Caco-2 (cell line): ENCODE measurements at regions not wholly inside any gene's neighbourhood (a gene's known extent, or its start where the extent isn't known, plus 50 kb on each side); places are given as distances from the start of the nearest gene placed in this dataset.
A peak's percentile ranks its signal among the peaks of the same experiment; 100 is the strongest.
"Not testable (repeated sequence)": the region's sequence is repeated elsewhere in the genome, so short reads cannot be mapped to it uniquely, and the experiment has no call there.

Source experiments
- BruUV-seq: library from RNA; stranded (reverse); fragments of 400-500 nt; replicated peaks from 2 replicates; lab custom pipeline; 2021; lab: Mats Ljungman, UMichigan
- CTCF ChIA-PET: fragments of 300-600 bp; sonication (Branson Sonifier 250); formaldehyde crosslinking; loops from one replicate; lab custom pipeline; 2022; ENCODE audit warnings: antibody characterized with exemption; lab: Charles Lee
- POLR2A ChIA-PET: fragments of 300-600 bp; sonication (Branson Sonifier 250); formaldehyde crosslinking; loops from one replicate; lab custom pipeline; 2022; ENCODE audit warnings: antibody characterized with exemption; lab: Charles Lee
- DNase-seq, 2 experiments: peaks; one replicate each; pipeline versions ENCODE4 v3.0.0 to v3.0.0-alpha.2; 2020 to 2022
- H3K27me3 ChIP-seq: replicated peaks from 2 replicates; pipeline ENCODE4 v1.6.0; 2011; ENCODE audit warnings: low read length; ENCODE audit not compliant: control insufficient read depth, insufficient read depth
- H3K36me3 ChIP-seq: 2 replicates; pipeline ENCODE4 v1.5.1; 2011; ENCODE audit warnings: low read length; ENCODE audit not compliant: control insufficient read depth, insufficient read depth
- H3K4me1 ChIP-seq: fragments of 250-450 bp; sonication (Bioruptor Pico); 2 replicates; pipeline ENCODE4 v1.5.1; 2020; ENCODE audit warnings: mild to moderate bottlenecking
- H3K4me3 ChIP-seq: 2 replicates; pipeline ENCODE4 v1.5.1; 2011; ENCODE audit warnings: low read depth, mild to moderate bottlenecking, control low read depth, low read length
- H3K9me3 ChIP-seq: fragments of 250-450 bp; sonication (Bioruptor Pico); 2 replicates; pipeline ENCODE4 v1.5.1; 2020; ENCODE audit warnings: mild to moderate bottlenecking, moderate library complexity
- H3K27ac Mint-ChIP-seq: one replicate; pipeline ENCODE4 v1.8.0; 2022; ENCODE audit warnings: mixed read lengths; ENCODE audit not compliant: unreplicated experiment
- H3K27me3 Mint-ChIP-seq: one replicate; pipeline ENCODE4 v1.8.0; 2022; ENCODE audit warnings: mixed read lengths; ENCODE audit not compliant: insufficient read depth, unreplicated experiment
- H3K36me3 Mint-ChIP-seq: one replicate; pipeline ENCODE4 v1.8.0; 2022; ENCODE audit warnings: mild to moderate bottlenecking, mixed read lengths; ENCODE audit not compliant: insufficient read depth, unreplicated experiment
- H3K4me1 Mint-ChIP-seq: one replicate; pipeline ENCODE4 v1.8.0; 2022; ENCODE audit warnings: low read depth, mixed read lengths; ENCODE audit not compliant: unreplicated experiment
- H3K4me3 Mint-ChIP-seq: one replicate; pipeline ENCODE4 v1.8.0; 2022; ENCODE audit warnings: mild to moderate bottlenecking, moderate library complexity, mixed read lengths; ENCODE audit not compliant: unreplicated experiment
- H3K9me3 Mint-ChIP-seq: one replicate; pipeline ENCODE4 v1.8.0; 2022; ENCODE audit warnings: mixed read lengths; ENCODE audit not compliant: unreplicated experiment
- CTCF ChIP-seq, 2 experiments: fragments of 200-600 bp in 1 of 2; IDR thresholded peaks; 1 replicate in 1 of 2; 2 replicates in 1 of 2; pipeline versions ENCODE4 v1.5.1 to v1.8.0; 2011 to 2022; ENCODE audit warnings: antibody characterized with exemption in 1 of 2, control low read depth in 1 of 2, inconsistent platforms in 1 of 2, low read depth in 1 of 2, low read length in 1 of 2, mild to moderate bottlenecking in 1 of 2, moderate library complexity in 1 of 2; ENCODE audit not compliant: insufficient read depth in 1 of 2, severe bottlenecking in 1 of 2, unreplicated experiment in 1 of 2
- intact Hi-C: fragments of 100-400 bp; cut with micrococcal nuclease; formaldehyde crosslinking; loops from one replicate; pipeline ENCODE4 v1.10.0; 2022; ENCODE audit not compliant: unreplicated experiment

DNA sequence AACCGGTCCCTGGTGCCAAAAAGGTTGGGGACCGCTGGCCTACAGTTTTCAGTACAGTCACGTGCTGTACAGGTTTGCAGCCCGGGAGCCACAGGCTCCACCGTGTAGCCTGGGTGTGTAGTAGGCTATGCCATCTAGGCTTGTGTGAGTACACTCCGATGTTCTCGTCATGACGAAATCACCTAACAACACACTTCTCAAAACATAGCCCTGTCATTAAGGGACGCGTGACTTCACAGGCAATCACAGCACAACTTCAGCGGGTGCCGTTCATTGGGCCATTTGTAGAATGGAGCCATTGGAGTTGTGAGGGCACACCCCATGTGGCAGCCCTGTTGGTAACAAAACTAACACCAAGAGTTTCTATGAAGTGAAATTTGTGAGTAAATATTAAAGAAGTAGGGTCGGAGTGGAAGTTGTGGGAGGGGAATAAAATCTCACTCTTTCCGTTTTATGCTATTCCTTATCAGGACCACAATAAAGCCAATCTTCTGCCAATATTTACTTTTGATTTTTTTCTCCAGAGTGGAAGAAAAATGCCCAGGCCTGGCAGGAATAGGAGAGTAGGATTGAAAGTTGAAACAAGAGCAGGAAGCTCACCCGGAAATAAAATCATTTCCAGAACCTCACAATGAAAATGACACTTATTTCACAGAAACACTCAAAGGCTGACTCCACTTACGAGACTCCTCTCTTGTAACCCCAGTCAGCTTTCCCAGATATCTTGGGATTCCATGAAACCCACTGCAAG is 63.7 kb upstream of the PTPN1 start:
- intact Hi-C loops: no loop called here
- BruUV-seq: no TSS peak
- H3K4me1 ChIP-seq: peaks cover 45% of the 10 kb centered on the region
- no peaks in the 10 kb centered on the region for H3K9me3 ChIP-seq
- ChIA-PET POLR2A (no interaction called here), CTCF (no interaction called here)
- no peaks in the 10 kb centered on the region for H3K36me3 ChIP-seq
- H3K4me3 ChIP-seq: no peak overlapping the region
- H3K27me3 ChIP-seq: no peaks in the 10 kb centered on the region
- no peak for TF ChIP-seq CTCF (IDR thresholded peaks at IDR 0.05; ENCODE audit: insufficient read depth in 1 of 2, low read depth in 1 of 2, low read length in 1 of 2, severe bottlenecking in 1 of 2, unreplicated experiment in 1 of 2)
- Mint-ChIP-seq H3K27me3 (no peaks in the 10 kb centered on the region), H3K4me1 (peaks cover 56% of the 10 kb centered on the region), H3K9me3 (peaks cover 9% of the 10 kb centered on the region), H3K36me3 (peaks cover 11% of the 10 kb centered on the region), H3K27ac (peak overlapping the region; percentile 10), H3K4me3 (no peak overlapping the region)
- peak in 1 of 2 experiments; percentile 53 for DNase-seq

DNA sequence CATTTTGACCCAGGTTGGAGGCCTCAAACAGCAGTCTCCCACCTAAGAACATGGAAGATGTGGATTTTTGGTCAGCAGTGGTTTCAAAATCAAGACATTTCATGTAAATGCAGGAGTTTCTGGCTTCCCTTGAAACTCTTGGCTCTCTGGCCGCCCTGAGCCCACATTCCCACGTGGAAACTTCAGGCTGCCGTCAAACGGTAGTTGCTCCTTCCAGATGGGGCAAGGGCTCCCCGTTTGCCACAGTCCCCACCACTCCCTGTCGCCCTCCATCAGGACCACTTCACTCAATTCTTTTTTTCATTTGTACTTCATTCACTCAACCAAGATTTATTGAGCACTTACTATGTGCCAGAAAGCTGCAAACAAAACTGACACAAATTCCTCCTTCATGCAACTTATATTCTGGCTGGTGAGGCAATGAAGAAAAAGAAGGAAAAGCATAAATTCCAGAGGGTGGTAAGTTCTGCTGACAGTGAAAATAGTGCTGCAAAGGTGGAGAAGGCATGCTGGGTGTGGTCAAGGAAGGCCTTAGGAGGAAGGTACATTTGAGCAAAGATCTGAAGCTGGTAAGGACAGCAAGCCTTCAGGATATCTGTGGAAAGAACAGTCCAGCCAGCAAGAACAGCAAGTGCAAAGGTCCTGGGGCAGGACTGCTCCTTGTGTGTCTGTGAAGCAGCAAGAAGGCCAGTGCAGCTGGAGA is 62.9 kb upstream of the PTPN1 start:
- Histone ChIP-seq H3K36me3 (no peaks in the 10 kb centered on the region), H3K4me1 (peaks cover 45% of the 10 kb centered on the region), H3K27me3 (no peaks in the 10 kb centered on the region), H3K4me3 (no peak overlapping the region), H3K9me3 (no peaks in the 10 kb centered on the region)
- ChIA-PET POLR2A (no interaction called here), CTCF (no interaction called here)
- no peak overlapping the region for H3K27ac Mint-ChIP-seq
- no TSS peak for BruUV-seq
- peaks cover 9% of the 10 kb centered on the region for H3K9me3 Mint-ChIP-seq
- H3K4me3 Mint-ChIP-seq: no peak overlapping the region
- H3K4me1 Mint-ChIP-seq: peaks cover 59% of the 10 kb centered on the region
- no peaks in the 10 kb centered on the region for H3K27me3 Mint-ChIP-seq
- no peak for TF ChIP-seq CTCF (IDR thresholded peaks at IDR 0.05; ENCODE audit: insufficient read depth in 1 of 2, low read depth in 1 of 2, low read length in 1 of 2, severe bottlenecking in 1 of 2, unreplicated experiment in 1 of 2)
- H3K36me3 Mint-ChIP-seq: peaks cover 11% of the 10 kb centered on the region
- DNase-seq: no peak
- intact Hi-C loops: no loop called here

DNA sequence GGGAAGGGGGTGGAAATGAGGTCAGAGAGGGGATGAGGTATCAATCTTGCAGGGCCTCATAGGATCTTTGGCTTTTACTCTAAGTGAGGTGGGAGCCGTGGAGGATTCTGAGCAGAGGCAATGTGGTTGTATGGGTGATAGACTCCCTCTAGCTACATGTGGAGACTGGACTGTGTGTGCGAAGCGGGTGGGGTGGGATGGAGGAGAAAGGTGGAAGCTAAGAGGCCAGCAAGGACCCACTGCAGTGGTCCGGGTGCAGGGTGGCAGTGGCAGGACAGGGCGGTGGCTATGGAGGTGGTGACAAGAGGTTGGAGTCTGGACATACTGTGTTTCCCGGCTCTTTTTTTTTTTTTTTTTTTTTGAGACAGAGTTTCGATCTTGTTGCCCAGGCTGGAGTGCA is 62.4 kb upstream of the PTPN1 start:
- no peak overlapping the region for H3K4me3 Mint-ChIP-seq
- no peak for TF ChIP-seq CTCF (IDR thresholded peaks at IDR 0.05; ENCODE audit: insufficient read depth in 1 of 2, low read depth in 1 of 2, low read length in 1 of 2, severe bottlenecking in 1 of 2, unreplicated experiment in 1 of 2)
- DNase-seq: no peak
- peaks cover 9% of the 10 kb centered on the region for H3K9me3 Mint-ChIP-seq
- H3K27me3 Mint-ChIP-seq: no peaks in the 10 kb centered on the region
- no peak overlapping the region for H3K27ac Mint-ChIP-seq
- peaks cover 49% of the 10 kb centered on the region for H3K4me1 ChIP-seq
- H3K4me1 Mint-ChIP-seq: peaks cover 59% of the 10 kb centered on the region
- CTCF ChIA-PET: no interaction called here
- POLR2A ChIA-PET: no interaction called here
- H3K27me3 ChIP-seq: no peaks in the 10 kb centered on the region
- BruUV-seq: no TSS peak
- H3K36me3 Mint-ChIP-seq: peaks cover 11% of the 10 kb centered on the region
- no peak overlapping the region for H3K4me3 ChIP-seq
- H3K36me3 ChIP-seq: no peaks in the 10 kb centered on the region
- H3K9me3 ChIP-seq: no peaks in the 10 kb centered on the region
- intact Hi-C loops: no loop called here

- H3K36me3 ChIP-seq, POLR2A ChIA-PET, H3K9me3 ChIP-seq, CTCF ChIA-PET, H3K4me3 Mint-ChIP-seq, H3K27me3 Mint-ChIP-seq, H3K9me3 Mint-ChIP-seq, intact Hi-C loops, H3K4me3 ChIP-seq, BruUV-seq, H3K27me3 ChIP-seq: not testable (repeated sequence)
- Mint-ChIP-seq H3K4me1 (peaks cover 63% of the 10 kb centered on the region), H3K27ac (peak overlapping the region; percentile 30), H3K36me3 (peaks cover 11% of the 10 kb centered on the region)
- peaks cover 59% of the 10 kb centered on the region for H3K4me1 ChIP-seq
- peak; percentile 67 to 84 for DNase-seq
Observed at GRCh38 chr20:50448625-50449403, 61.4 kb upstream of the PTPN1 start.
